Fibroblast of skin of right biceps (primary cell): ENCODE measurements at regions not wholly inside any gene's neighbourhood (a gene's known extent, or its start where the extent isn't known, plus 50 kb on each side); places are given as distances from the start of the nearest gene placed in this dataset.

Experiments
- DNase-seq: peaks from one replicate; pipeline ENCODE4 v3.0.0-alpha.2; 2013

GRCh38 chr5:125833398-125833797 is 589.8 kb upstream of the GRAMD2B start:
- no peak for DNase-seq

GRCh38 chr5:125834438-125835115 is 588.6 kb upstream of the GRAMD2B start:
- DNase-seq: no peak

- DNase-seq: peak; percentile 11
Measured at GRCh38 chr5:125835293-125836172, 587.7 kb upstream of the GRAMD2B start.

GRCh38 chr5:125836256-125836655 is 587.0 kb upstream of the GRAMD2B start:
- no peak for DNase-seq

GRCh38 chr5:125837866-125838265 is 585.3 kb upstream of the GRAMD2B start:
- DNase-seq: no peak

GRCh38 chr5:125847561-125847960 is 575.6 kb upstream of the GRAMD2B start:
- DNase-seq: no peak

- no peak for DNase-seq
Measured at GRCh38 chr5:125848751-125849150, 574.5 kb upstream of the GRAMD2B start.

- DNase-seq: no peak
Measured at GRCh38 chr5:125856949-125857348, 566.3 kb upstream of the GRAMD2B start.

- no peak for DNase-seq
Measured at GRCh38 chr5:125863579-125863978, 559.6 kb upstream of the GRAMD2B start.

- peak; percentile 54 for DNase-seq
Measured at GRCh38 chr5:125865166-125865815, 557.9 kb upstream of the GRAMD2B start.

- no peak for DNase-seq
Measured at GRCh38 chr5:125868036-125868435, 555.2 kb upstream of the GRAMD2B start.

- DNase-seq: peak; percentile 76
Measured at GRCh38 chr5:125870256-125870655, 553.0 kb upstream of the GRAMD2B start.

GRCh38 chr5:125874057-125874456 is 549.2 kb upstream of the GRAMD2B start:
- DNase-seq: no peak

- no peak for DNase-seq
Measured at GRCh38 chr5:125874717-125875116, 548.5 kb upstream of the GRAMD2B start.

- no peak for DNase-seq
Measured at GRCh38 chr5:125877248-125877647, 546.0 kb upstream of the GRAMD2B start.

GRCh38 chr5:125882061-125882460 is 541.1 kb upstream of the GRAMD2B start:
- DNase-seq: no peak

- DNase-seq: no peak
Measured at GRCh38 chr5:125883223-125883622, 540.0 kb upstream of the GRAMD2B start.

- no peak for DNase-seq
Measured at GRCh38 chr5:125888358-125888757, 534.9 kb upstream of the GRAMD2B start.

- peak; percentile 5 for DNase-seq
Measured at GRCh38 chr5:125890511-125890931, 532.7 kb upstream of the GRAMD2B start.

GRCh38 chr5:125891061-125891725 is 532.0 kb upstream of the GRAMD2B start:
- DNase-seq: peak; percentile 23

- no peak for DNase-seq
Measured at GRCh38 chr5:125894383-125894782, 528.8 kb upstream of the GRAMD2B start.

- DNase-seq: no peak
Measured at GRCh38 chr5:125896368-125896767, 526.8 kb upstream of the GRAMD2B start.

- no peak for DNase-seq
Measured at GRCh38 chr5:125897089-125897488, 526.1 kb upstream of the GRAMD2B start.
